CD4-positive, alpha-beta T cell (primary cell): ENCODE measurements at regions not wholly inside any gene's neighbourhood (a gene's known extent, or its start where the extent isn't known, plus 50 kb on each side); places are given as distances from the start of the nearest gene placed in this dataset.

Source experiments
- ATAC-seq: fragments of 200-7000 bp; cut with Tn5 transposase; one replicate; pipeline ENCODE4 v1.10.0; 2022; ENCODE audit warnings: mild to moderate bottlenecking; ENCODE audit not compliant: poor library complexity
- CTCF ChIA-PET: fragments of 350-600 bp; sonication (Branson Sonifier 250); formaldehyde crosslinking; loops from one replicate; lab custom pipeline; 2021; ENCODE audit warnings: antibody characterized with exemption, inconsistent platforms; lab: Charles Lee
- POLR2A ChIA-PET: fragments of 350-600 bp; sonication (Branson Sonifier 250); formaldehyde crosslinking; loops from one replicate; lab custom pipeline; 2021; ENCODE audit warnings: antibody characterized with exemption, inconsistent platforms; lab: Charles Lee
- DNase-seq, 14 experiments: peaks; one replicate each; pipeline ENCODE4 v3.0.0-alpha.2; 2013 to 2020; ENCODE audit warnings: mixed read lengths in 2 of 14
- H3K27ac ChIP-seq, 2 donors: one replicate each; pipeline versions ENCODE4 v1.5.1 to v1.7.0; 2013; ENCODE audit warnings: low read length in 2 of 2, low read depth in 1 of 2, mild to moderate bottlenecking in 1 of 2
- H3K27me3 ChIP-seq, 2 experiments: 1 replicate in 1 of 2; 2 replicates in 1 of 2; pipeline versions ENCODE4 v1.6.1 to v1.7.0; 2013; ENCODE audit warnings: low read length in 2 of 2, control low read depth in 1 of 2, mild to moderate bottlenecking in 1 of 2, moderate library complexity in 1 of 2; ENCODE audit not compliant: insufficient read depth in 2 of 2, control insufficient read depth in 1 of 2
- H3K36me3 ChIP-seq: one replicate; pipeline ENCODE4 v1.6.1; 2013; ENCODE audit warnings: low read length, control low read depth; ENCODE audit not compliant: insufficient read depth
- H3K4me1 ChIP-seq: one replicate; pipeline ENCODE4 v1.6.1; 2013; ENCODE audit warnings: low read length, control low read depth; ENCODE audit not compliant: insufficient read depth
- H3K4me3 ChIP-seq: one replicate; pipeline ENCODE4 v1.5.1; 2013; ENCODE audit warnings: mild to moderate bottlenecking, low read length, moderate library complexity
- H3K9me3 ChIP-seq, 2 experiments: 1 replicate in 1 of 2; 2 replicates in 1 of 2; pipeline versions ENCODE4 v1.6.1 to v1.7.0; 2013; ENCODE audit warnings: low read length in 2 of 2, mild to moderate bottlenecking in 2 of 2, control low read depth in 1 of 2, moderate library complexity in 1 of 2; ENCODE audit not compliant: control insufficient read depth in 1 of 2, insufficient read depth in 1 of 2
- H3K27ac Mint-ChIP-seq: one replicate; pipeline ENCODE4 v1.8.0; 2020; ENCODE audit warnings: mixed read lengths
- H3K27me3 Mint-ChIP-seq: one replicate; pipeline ENCODE4 v1.8.0; 2021; ENCODE audit warnings: mixed read lengths
- H3K36me3 Mint-ChIP-seq: one replicate; pipeline ENCODE4 v1.8.0; 2021; ENCODE audit warnings: low read depth, mixed read lengths
- H3K4me1 Mint-ChIP-seq: one replicate; pipeline ENCODE4 v1.8.0; 2021; ENCODE audit warnings: low read depth, mixed read lengths
- H3K4me3 Mint-ChIP-seq: one replicate; pipeline ENCODE4 v1.8.0; 2020; ENCODE audit warnings: mild to moderate bottlenecking, mixed read lengths
- H3K9me3 Mint-ChIP-seq: one replicate; pipeline ENCODE4 v1.8.0; 2020; ENCODE audit warnings: mixed read lengths
- intact Hi-C, 2 experiments: fragments of 100-400 bp; cut with DNase I in 1 of 2; cut with micrococcal nuclease in 1 of 2; formaldehyde crosslinking; loops; one replicate each; pipeline versions ENCODE4 v1.15.1 to v1.9.0; 2023 to 2025; cut with DNase I, micrococcal nuclease
- TF ChIP-seq, protein P1 (sequence below): fragments of 200-600 bp; IDR thresholded peaks from one replicate; pipeline ENCODE4 v1.8.0; 2022; ENCODE audit warnings: antibody characterized with exemption, mild to moderate bottlenecking

DNA sequence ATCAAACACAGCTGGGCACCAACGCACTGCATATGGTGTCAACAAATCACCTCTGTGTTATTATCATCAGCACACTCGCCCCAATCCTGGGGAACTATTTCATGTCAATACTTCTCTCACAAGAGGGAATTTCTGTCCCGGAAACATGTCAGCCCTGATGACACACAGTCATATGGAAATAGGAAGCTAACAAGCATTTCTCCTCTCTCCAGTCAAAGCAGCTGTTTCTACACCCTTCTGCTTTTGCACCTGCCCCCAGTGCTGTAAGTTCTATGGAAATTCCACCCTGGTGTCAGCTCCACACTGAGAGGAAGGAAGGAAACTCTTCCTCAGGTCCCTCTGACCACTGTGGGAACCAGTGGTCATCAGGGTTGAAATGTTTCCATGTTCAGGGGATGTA, 447.6 kb upstream of the ID2 start:
- ChIA-PET POLR2A (no interaction called here), CTCF (no interaction called here)
- Mint-ChIP-seq H3K36me3 (no peaks in the 10 kb centered on the region), H3K4me1 (peaks cover 8% of the 10 kb centered on the region), H3K4me3 (no peak overlapping the region), H3K27ac (no peak overlapping the region), H3K9me3 (no peaks in the 10 kb centered on the region), H3K27me3 (peaks cover 9% of the 10 kb centered on the region)
- intact Hi-C loops = no loop called here
- Histone ChIP-seq H3K4me1 (peaks cover 7% of the 10 kb centered on the region), H3K27me3 (no peaks in the 10 kb centered on the region), H3K9me3 (no peaks in the 10 kb centered on the region), H3K4me3 (no peak overlapping the region), H3K27ac (no peak overlapping the region), H3K36me3 (no peaks in the 10 kb centered on the region)
- peak in 2 of 14 experiments; percentile 64 to 74 for DNase-seq
- ATAC-seq = no peak
- TF ChIP-seq, protein P1, sequence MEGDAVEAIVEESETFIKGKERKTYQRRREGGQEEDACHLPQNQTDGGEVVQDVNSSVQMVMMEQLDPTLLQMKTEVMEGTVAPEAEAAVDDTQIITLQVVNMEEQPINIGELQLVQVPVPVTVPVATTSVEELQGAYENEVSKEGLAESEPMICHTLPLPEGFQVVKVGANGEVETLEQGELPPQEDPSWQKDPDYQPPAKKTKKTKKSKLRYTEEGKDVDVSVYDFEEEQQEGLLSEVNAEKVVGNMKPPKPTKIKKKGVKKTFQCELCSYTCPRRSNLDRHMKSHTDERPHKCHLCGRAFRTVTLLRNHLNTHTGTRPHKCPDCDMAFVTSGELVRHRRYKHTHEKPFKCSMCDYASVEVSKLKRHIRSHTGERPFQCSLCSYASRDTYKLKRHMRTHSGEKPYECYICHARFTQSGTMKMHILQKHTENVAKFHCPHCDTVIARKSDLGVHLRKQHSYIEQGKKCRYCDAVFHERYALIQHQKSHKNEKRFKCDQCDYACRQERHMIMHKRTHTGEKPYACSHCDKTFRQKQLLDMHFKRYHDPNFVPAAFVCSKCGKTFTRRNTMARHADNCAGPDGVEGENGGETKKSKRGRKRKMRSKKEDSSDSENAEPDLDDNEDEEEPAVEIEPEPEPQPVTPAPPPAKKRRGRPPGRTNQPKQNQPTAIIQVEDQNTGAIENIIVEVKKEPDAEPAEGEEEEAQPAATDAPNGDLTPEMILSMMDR = no peak

DNA sequence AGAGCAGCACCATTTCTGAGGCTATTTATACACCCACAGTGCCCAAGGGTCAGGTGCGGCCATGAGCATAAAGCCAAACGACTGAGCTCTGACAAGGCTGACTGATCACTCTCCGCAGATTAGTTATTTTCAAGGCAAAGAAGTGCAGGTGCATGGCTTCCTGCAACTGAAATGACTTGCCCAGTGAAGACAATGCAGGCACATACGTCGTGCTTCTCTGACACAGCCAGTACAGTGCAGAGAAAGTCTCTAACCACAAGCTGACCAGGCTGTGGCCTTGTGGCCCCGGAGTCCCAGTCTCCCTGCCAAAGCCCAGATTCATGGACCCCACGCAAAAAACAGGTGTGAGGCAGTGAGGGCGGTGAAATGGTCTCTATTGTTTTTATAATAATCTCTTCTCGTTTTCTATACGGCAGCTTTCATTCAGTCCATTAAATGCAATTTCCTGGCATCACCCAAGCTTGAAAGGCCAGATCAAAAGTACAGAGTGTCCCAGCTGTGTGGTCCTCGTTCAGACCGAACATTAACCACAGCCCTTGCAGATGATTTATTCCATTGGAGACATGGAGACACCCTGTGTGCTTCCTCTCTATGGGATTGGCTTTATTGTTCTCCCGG, 447.0 kb upstream of the ID2 start:
- DNase-seq (no peak), ATAC-seq (no peak)
- H3K4me3 ChIP-seq = no peak overlapping the region
- H3K9me3 ChIP-seq = no peaks in the 10 kb centered on the region
- intact Hi-C loops = no loop called here
- POLR2A ChIA-PET = no interaction called here
- peaks cover 1% of the 10 kb centered on the region for H3K4me1 ChIP-seq
- no peak overlapping the region for H3K27ac ChIP-seq
- H3K36me3 ChIP-seq = no peaks in the 10 kb centered on the region
- no peaks in the 10 kb centered on the region for H3K27me3 ChIP-seq
- TF ChIP-seq, protein P1 = no peak
- Mint-ChIP-seq H3K9me3 (no peaks in the 10 kb centered on the region), H3K27me3 (peaks cover 9% of the 10 kb centered on the region), H3K4me1 (peaks cover 8% of the 10 kb centered on the region), H3K27ac (no peak overlapping the region), H3K36me3 (no peaks in the 10 kb centered on the region), H3K4me3 (no peak overlapping the region)
- CTCF ChIA-PET = no interaction called here

DNA sequence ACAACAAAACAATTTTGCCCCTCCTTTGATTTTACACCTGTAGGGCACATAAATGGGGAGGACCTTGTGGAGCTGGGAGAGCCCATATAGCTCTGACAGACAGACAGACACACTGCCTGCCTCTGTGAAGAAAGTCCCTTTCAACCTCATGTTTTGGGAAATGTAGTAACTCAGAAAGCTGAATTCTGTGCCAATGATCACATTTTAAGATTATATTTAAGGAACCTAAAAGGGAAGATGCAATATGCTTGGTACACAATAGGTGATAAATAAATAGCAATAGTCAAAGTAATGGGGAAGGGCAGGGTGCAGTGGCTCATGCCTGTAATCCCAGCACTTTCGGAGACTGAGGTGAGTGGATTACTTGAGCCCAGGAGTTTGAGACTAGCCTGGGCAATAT, 446.4 kb upstream of the ID2 start:
- H3K4me1 ChIP-seq = no peaks in the 10 kb centered on the region
- H3K27ac ChIP-seq = no peak overlapping the region
- Mint-ChIP-seq H3K4me3 (no peak overlapping the region), H3K27ac (no peak overlapping the region), H3K4me1 (peaks cover 7% of the 10 kb centered on the region), H3K36me3 (no peaks in the 10 kb centered on the region), H3K27me3 (peaks cover 9% of the 10 kb centered on the region), H3K9me3 (no peaks in the 10 kb centered on the region)
- intact Hi-C loops = no loop called here
- ATAC-seq (no peak), DNase-seq (no peak)
- no peaks in the 10 kb centered on the region for H3K27me3 ChIP-seq
- no peaks in the 10 kb centered on the region for H3K9me3 ChIP-seq
- H3K4me3 ChIP-seq = no peak overlapping the region
- H3K36me3 ChIP-seq = no peaks in the 10 kb centered on the region
- POLR2A ChIA-PET = no interaction called here
- CTCF ChIA-PET = no interaction called here
- TF ChIP-seq, protein P1 = no peak
